Esophagus squamous epithelium (tissue), 4 donors: ENCODE measurements at regions not wholly inside any gene's neighbourhood (a gene's known extent, or its start where the extent isn't known, plus 50 kb on each side); places are given as distances from the start of the nearest gene placed in this dataset.

Source experiments
- POLR2A ChIP-seq, 4 donors: fragments of 450-650 bp; IDR thresholded peaks; one replicate each; pipeline ENCODE4 v1.6.1; 2017; ENCODE audit warnings: antibody characterized with exemption in 4 of 4, mild to moderate bottlenecking in 4 of 4, moderate library complexity in 3 of 4
- TF ChIP-seq, protein P1 (sequence below), 6 experiments: fragments of 450-650 bp in 4 of 6; fragments of 200-600 bp in 2 of 6; sonication (generic) in 2 of 6; IDR thresholded peaks; one replicate each; pipeline ENCODE4 v1.5.1; 2016 to 2019; ENCODE audit warnings: antibody characterized with exemption in 6 of 6, mild to moderate bottlenecking in 4 of 6, moderate library complexity in 4 of 6

DNA sequence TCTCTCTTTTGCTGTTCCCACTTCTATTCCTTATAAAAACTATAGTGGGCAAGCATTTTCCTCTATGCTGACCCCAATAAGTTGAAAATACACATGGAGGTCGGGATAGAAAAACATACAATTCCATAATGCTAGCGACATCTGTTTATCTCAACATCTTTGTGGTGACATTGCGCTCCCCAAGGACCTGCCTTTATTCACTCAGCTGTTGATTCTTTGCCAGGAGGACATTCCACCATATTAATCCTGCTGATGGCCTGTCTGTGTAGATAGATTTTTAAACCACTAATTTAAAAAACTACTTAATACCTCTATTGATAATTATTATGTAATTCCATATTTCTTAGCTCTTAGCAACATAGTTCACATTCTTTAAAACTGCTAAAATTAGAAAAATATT is 555.3 kb upstream of the MAP3K7 start:
- TF ChIP-seq, protein P1, sequence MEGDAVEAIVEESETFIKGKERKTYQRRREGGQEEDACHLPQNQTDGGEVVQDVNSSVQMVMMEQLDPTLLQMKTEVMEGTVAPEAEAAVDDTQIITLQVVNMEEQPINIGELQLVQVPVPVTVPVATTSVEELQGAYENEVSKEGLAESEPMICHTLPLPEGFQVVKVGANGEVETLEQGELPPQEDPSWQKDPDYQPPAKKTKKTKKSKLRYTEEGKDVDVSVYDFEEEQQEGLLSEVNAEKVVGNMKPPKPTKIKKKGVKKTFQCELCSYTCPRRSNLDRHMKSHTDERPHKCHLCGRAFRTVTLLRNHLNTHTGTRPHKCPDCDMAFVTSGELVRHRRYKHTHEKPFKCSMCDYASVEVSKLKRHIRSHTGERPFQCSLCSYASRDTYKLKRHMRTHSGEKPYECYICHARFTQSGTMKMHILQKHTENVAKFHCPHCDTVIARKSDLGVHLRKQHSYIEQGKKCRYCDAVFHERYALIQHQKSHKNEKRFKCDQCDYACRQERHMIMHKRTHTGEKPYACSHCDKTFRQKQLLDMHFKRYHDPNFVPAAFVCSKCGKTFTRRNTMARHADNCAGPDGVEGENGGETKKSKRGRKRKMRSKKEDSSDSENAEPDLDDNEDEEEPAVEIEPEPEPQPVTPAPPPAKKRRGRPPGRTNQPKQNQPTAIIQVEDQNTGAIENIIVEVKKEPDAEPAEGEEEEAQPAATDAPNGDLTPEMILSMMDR (IDR thresholded peaks at IDR 0.05) = no peak
- TF ChIP-seq POLR2A (IDR thresholded peaks at IDR 0.05) = no peak
